ENCODE measurements at regions not wholly inside any gene's neighbourhood (a gene's known extent, or its start where the extent isn't known, plus 50 kb on each side); places are given as distances from the start of the nearest gene placed in this dataset.
A peak's percentile ranks its signal among the peaks of the same experiment; 100 is the strongest.

GRCh38 chr3:102225005-102225404 is 209.8 kb upstream of the ZPLD1 start:
- H3K9me3 ChIP-seq (ENCODE audit: low read depth, low read length, poor library complexity, severe bottlenecking): no peaks in the 10 kb centered on the region
- TF ChIP-seq EZH2 (IDR thresholded peaks at IDR 0.05; ENCODE audit: borderline replicate concordance, low read depth, low read length, poor library complexity, severe bottlenecking): no peak
- TF ChIP-seq, protein P1, sequence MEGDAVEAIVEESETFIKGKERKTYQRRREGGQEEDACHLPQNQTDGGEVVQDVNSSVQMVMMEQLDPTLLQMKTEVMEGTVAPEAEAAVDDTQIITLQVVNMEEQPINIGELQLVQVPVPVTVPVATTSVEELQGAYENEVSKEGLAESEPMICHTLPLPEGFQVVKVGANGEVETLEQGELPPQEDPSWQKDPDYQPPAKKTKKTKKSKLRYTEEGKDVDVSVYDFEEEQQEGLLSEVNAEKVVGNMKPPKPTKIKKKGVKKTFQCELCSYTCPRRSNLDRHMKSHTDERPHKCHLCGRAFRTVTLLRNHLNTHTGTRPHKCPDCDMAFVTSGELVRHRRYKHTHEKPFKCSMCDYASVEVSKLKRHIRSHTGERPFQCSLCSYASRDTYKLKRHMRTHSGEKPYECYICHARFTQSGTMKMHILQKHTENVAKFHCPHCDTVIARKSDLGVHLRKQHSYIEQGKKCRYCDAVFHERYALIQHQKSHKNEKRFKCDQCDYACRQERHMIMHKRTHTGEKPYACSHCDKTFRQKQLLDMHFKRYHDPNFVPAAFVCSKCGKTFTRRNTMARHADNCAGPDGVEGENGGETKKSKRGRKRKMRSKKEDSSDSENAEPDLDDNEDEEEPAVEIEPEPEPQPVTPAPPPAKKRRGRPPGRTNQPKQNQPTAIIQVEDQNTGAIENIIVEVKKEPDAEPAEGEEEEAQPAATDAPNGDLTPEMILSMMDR (conservative IDR thresholded peaks at IDR 0.05; ENCODE audit: low read depth, low read length): no peak
- H3K4me3 ChIP-seq (ENCODE audit: low read depth, low read length, poor library complexity, severe bottlenecking): no peak overlapping the region
- BruUV-seq (replicated peaks): no TSS peak
- no peaks in the 10 kb centered on the region for H3K36me3 ChIP-seq (ENCODE audit: insufficient read depth, low read length, poor library complexity, severe bottlenecking)
- ChIA-PET CTCF (interaction anchor here (0.5 to 2.8 kb wide), 14 partner anchors 46 to 477 kb away, joined by 3 to 33 read pairs (median 5); no protein-coding TSS in a partner anchor), POLR2A (ENCODE audit: low non-redundant PET) (no interaction called here)
- no peaks in the 10 kb centered on the region for H3K27me3 ChIP-seq (replicated peaks; ENCODE audit: insufficient read depth, low read depth, low read length, poor library complexity)
- intact Hi-C loops (cut with micrococcal nuclease; ENCODE audit: unreplicated experiment): loop anchor here (1.0 to 5.0 kb wide), 4 partner anchors 186 to 528 kb away; no protein-coding TSS in a partner anchor
- DNase-seq (ENCODE audit: low spot score): no peak
- peaks cover 28% of the 10 kb centered on the region for H3K4me1 ChIP-seq (ENCODE audit: insufficient read depth, low read length, poor library complexity, severe bottlenecking)
- H3K27ac ChIP-seq (ENCODE audit: low read depth, low read length, poor library complexity, severe bottlenecking): no peak overlapping the region

DNA sequence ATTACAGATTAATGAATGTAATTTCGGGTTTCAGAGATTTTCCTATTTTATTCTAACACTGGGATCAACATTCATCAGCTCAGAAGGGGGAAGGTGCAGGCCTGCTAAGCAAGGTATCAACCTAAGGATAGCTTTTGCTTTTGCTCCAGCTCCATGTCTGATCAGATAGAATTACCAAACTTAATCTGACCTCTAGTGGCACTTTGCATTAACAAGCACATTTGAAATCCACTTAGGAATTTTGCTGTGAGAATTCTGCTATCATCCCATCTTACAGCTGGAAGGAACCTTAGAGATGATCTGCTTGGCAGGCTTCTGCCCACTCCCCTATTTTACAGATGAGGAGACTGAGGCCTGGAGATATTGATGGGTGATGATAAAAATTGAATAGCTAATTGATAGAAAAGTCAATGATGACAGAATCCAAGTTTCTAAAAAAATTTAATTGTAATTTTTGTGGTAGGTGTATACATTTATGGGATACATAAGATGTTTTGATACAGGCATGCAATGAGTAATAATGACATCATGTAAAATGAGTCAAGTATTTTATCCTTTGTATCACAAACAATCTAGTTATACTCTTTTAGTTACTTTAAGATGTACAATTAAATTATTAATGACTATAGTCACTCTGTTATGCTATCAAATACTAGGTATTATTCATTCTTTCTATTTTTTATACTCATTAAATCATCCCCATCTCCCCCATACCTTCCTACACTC is 209.2 kb upstream of the ZPLD1 start:
- ChIA-PET CTCF (interaction anchor here (0.5 to 2.8 kb wide), 14 partner anchors 46 to 477 kb away, joined by 3 to 33 read pairs (median 5); no protein-coding TSS in a partner anchor), POLR2A (ENCODE audit: low non-redundant PET) (interaction anchor here (0.5 kb wide), 1 partner anchor 375 kb away, joined by 3 read pairs; no protein-coding TSS in a partner anchor)
- BruUV-seq (replicated peaks): no TSS peak
- TF ChIP-seq, protein P1 (conservative IDR thresholded peaks at IDR 0.05; ENCODE audit: low read depth, low read length): peak; percentile 70
- no peak for TF ChIP-seq EZH2 (IDR thresholded peaks at IDR 0.05; ENCODE audit: borderline replicate concordance, low read depth, low read length, poor library complexity, severe bottlenecking)
- no peak overlapping the region for H3K4me3 ChIP-seq (ENCODE audit: low read depth, low read length, poor library complexity, severe bottlenecking)
- H3K27ac ChIP-seq (ENCODE audit: low read depth, low read length, poor library complexity, severe bottlenecking): no peak overlapping the region
- H3K9me3 ChIP-seq (ENCODE audit: low read depth, low read length, poor library complexity, severe bottlenecking): no peaks in the 10 kb centered on the region
- no peaks in the 10 kb centered on the region for H3K36me3 ChIP-seq (ENCODE audit: insufficient read depth, low read length, poor library complexity, severe bottlenecking)
- DNase-seq (ENCODE audit: low spot score): peak; percentile 85
- no peaks in the 10 kb centered on the region for H3K27me3 ChIP-seq (replicated peaks; ENCODE audit: insufficient read depth, low read depth, low read length, poor library complexity)
- peaks cover 33% of the 10 kb centered on the region for H3K4me1 ChIP-seq (ENCODE audit: insufficient read depth, low read length, poor library complexity, severe bottlenecking)
- intact Hi-C loops (cut with micrococcal nuclease; ENCODE audit: unreplicated experiment): loop anchor here (1.0 to 5.0 kb wide), 4 partner anchors 186 to 528 kb away; no protein-coding TSS in a partner anchor

GRCh38 chr3:102226463-102226862 is 208.4 kb upstream of the ZPLD1 start:
- DNase-seq (ENCODE audit: low spot score): no peak
- POLR2A ChIA-PET (ENCODE audit: low non-redundant PET): no interaction called here
- Histone ChIP-seq H3K9me3 (ENCODE audit: low read depth, low read length, poor library complexity, severe bottlenecking) (no peaks in the 10 kb centered on the region), H3K27ac (ENCODE audit: low read depth, low read length, poor library complexity, severe bottlenecking) (no peak overlapping the region), H3K4me1 (ENCODE audit: insufficient read depth, low read length, poor library complexity, severe bottlenecking) (peaks cover 33% of the 10 kb centered on the region), H3K27me3 (replicated peaks; ENCODE audit: insufficient read depth, low read depth, low read length, poor library complexity) (no peaks in the 10 kb centered on the region), H3K4me3 (ENCODE audit: low read depth, low read length, poor library complexity, severe bottlenecking) (no peak overlapping the region), H3K36me3 (ENCODE audit: insufficient read depth, low read length, poor library complexity, severe bottlenecking) (no peaks in the 10 kb centered on the region)
- intact Hi-C loops (cut with micrococcal nuclease; ENCODE audit: unreplicated experiment): loop anchor here (5.0 kb wide), 2 partner anchors 241 to 529 kb away; no protein-coding TSS in a partner anchor
- CTCF ChIA-PET: interaction anchor here (2.8 kb wide), 1 partner anchor 417 kb away, joined by 30 read pairs; no protein-coding TSS in a partner anchor
- no TSS peak for BruUV-seq (replicated peaks)
- TF ChIP-seq EZH2 (IDR thresholded peaks at IDR 0.05; ENCODE audit: borderline replicate concordance, low read depth, low read length, poor library complexity, severe bottlenecking): no peak
- TF ChIP-seq, protein P1 (conservative IDR thresholded peaks at IDR 0.05; ENCODE audit: low read depth, low read length): no peak

Measured in A673 (cell line).